Panc1 (cell line): ENCODE measurements at regions not wholly inside any gene's neighbourhood (a gene's known extent, or its start where the extent isn't known, plus 50 kb on each side); places are given as distances from the start of the nearest gene placed in this dataset.

Experiments
- CTCF ChIP-seq: fragments of 450-650 bp; IDR thresholded peaks from 2 replicates; pipeline ENCODE4 v1.5.1; 2017; ENCODE audit warnings: mild to moderate bottlenecking
- POLR2AphosphoS5 ChIP-seq: IDR thresholded peaks from 2 replicates; pipeline ENCODE4 v1.6.1; 2012; ENCODE audit warnings: mild to moderate bottlenecking, low read depth, low read length, moderate library complexity
- REST ChIP-seq, 2 experiments: IDR thresholded peaks; 2 replicates each; pipeline ENCODE4 v1.6.1; 2011 to 2012; ENCODE audit warnings: low read depth in 2 of 2, control low read depth in 1 of 2, low read length in 1 of 2, mild to moderate bottlenecking in 1 of 2, moderate library complexity in 1 of 2; ENCODE audit not compliant: insufficient read depth in 1 of 2

- TF ChIP-seq CTCF: no peak
- TF ChIP-seq POLR2AphosphoS5: no peak
- no peak for TF ChIP-seq REST (IDR thresholded peaks at IDR 0.05; ENCODE audit: insufficient read depth in 1 of 2, low read depth in 2 of 2, low read length in 1 of 2)
Observed at GRCh38 chr1:99152132-99152531, 112.2 kb upstream of the PLPPR4 start.
